ENCODE measurements at regions not wholly inside any gene's neighbourhood (a gene's known extent, or its start where the extent isn't known, plus 50 kb on each side); places are given as distances from the start of the nearest gene placed in this dataset.

GRCh38 chr13:97121894-97122293 lies 100.2 kb upstream of the MBNL2 start (continued):
- no peak for TF ChIP-seq ZBTB33 (IDR thresholded peaks at IDR 0.05; ENCODE audit: extremely low read depth, insufficient replicate concordance, low read length)
- TF ChIP-seq RAD21 (IDR thresholded peaks at IDR 0.05; ENCODE audit: low read depth) = no peak

GRCh38 chr13:97122381-97122996 lies 99.6 kb upstream of the MBNL2 start:
- RAD21 ChIA-PET (ENCODE audit: low non-redundant PET in 1 of 2, low total read pairs in 2 of 2, uncharacterized antibody in 2 of 2, unreplicated experiment in 2 of 2) = interaction anchor here (0.6 to 1.2 kb wide), 2 partner anchors 12 to 168 kb away, joined by 3 read pairs; no protein-coding TSS in a partner anchor
- peak; percentile 74 for ATAC-seq

More at GRCh38 chr13:97122381-97122996, 99.6 kb upstream of the MBNL2 start:
- TF ChIP-seq ZBTB33 (IDR thresholded peaks at IDR 0.05; ENCODE audit: extremely low read depth, insufficient replicate concordance, low read length) = no peak
- TF ChIP-seq JUND (IDR thresholded peaks at IDR 0.05) = peak; percentile 79
- TF ChIP-seq ZNF274 (IDR thresholded peaks at IDR 0.05; ENCODE audit: low read depth, low read length) = no peak
- no peak for TF ChIP-seq RAD21 (IDR thresholded peaks at IDR 0.05; ENCODE audit: low read depth)
- no peak for TF ChIP-seq CTCF (IDR thresholded peaks at IDR 0.05 in 2 of 3, conservative IDR thresholded peaks at IDR 0.05 in 1 of 3; ENCODE audit: borderline replicate concordance in 1 of 3, insufficient read depth in 1 of 3, low read depth in 2 of 3, low read length in 2 of 3)
- no peak for TF ChIP-seq POLR2A (IDR thresholded peaks at IDR 0.05; ENCODE audit: borderline replicate concordance, extremely low read depth, insufficient read depth, insufficient read length)
- TF ChIP-seq ELF1 (IDR thresholded peaks at IDR 0.05; ENCODE audit: borderline replicate concordance, low read depth) = no peak
- peak; percentile 58; the same call in 1 of the 2 replicates for TF ChIP-seq CBX3 (IDR thresholded peaks at IDR 0.05; ENCODE audit: low read depth)
- peak; percentile 48; the same call in 1 of the 2 replicates for TF ChIP-seq MAX (IDR thresholded peaks at IDR 0.05)
- peak; percentile 58 for TF ChIP-seq CEBPB (IDR thresholded peaks at IDR 0.05; ENCODE audit: low read depth)
- no peak for TF ChIP-seq EZH2 (IDR thresholded peaks at IDR 0.05)
- no peak for TF ChIP-seq YY1 (IDR thresholded peaks at IDR 0.05; ENCODE audit: extremely low read depth, insufficient replicate concordance, low read depth, low read length)
- TF ChIP-seq SP1 (IDR thresholded peaks at IDR 0.05; ENCODE audit: low read depth) = peak; percentile 73
- peak; percentile 76 for TF ChIP-seq FOSL1 (IDR thresholded peaks at IDR 0.05; ENCODE audit: low read depth)
- peak; percentile 56; the same call in 1 of the 2 replicates for TF ChIP-seq SIN3A (IDR thresholded peaks at IDR 0.05; ENCODE audit: low read depth)
- no peak for TF ChIP-seq ATF3 (IDR thresholded peaks at IDR 0.05)
- TF ChIP-seq TCF7L2 (IDR thresholded peaks at IDR 0.05; ENCODE audit: borderline replicate concordance, extremely low read depth, insufficient read depth, insufficient read length) = no peak
- TF ChIP-seq POLR2AphosphoS5 (IDR thresholded peaks at IDR 0.05; ENCODE audit: low read depth, low read length) = peak; percentile 37; the same call in 1 of the 2 replicates
- POLR2A ChIA-PET = interaction anchor here (3.4 kb wide), 1 partner anchor 19 kb away, joined by 16 read pairs; no protein-coding TSS in a partner anchor
- H3K27me3 ChIP-seq (ENCODE audit: insufficient read depth, low read length) = no peaks in the 10 kb centered on the region
- H3K9ac ChIP-seq (ENCODE audit: low read length) = peak overlapping the region; percentile 30; the same call in 1 of the 2 replicates
- H3K36me3 ChIP-seq (ENCODE audit: control insufficient read depth in 1 of 2, insufficient read depth in 2 of 2, low read length in 2 of 2) = no peaks in the 10 kb centered on the region
- H2AFZ ChIP-seq (ENCODE audit: low read depth, low read length, poor library complexity, severe bottlenecking) = peak overlapping the region; percentile 76
- BruUV-seq (replicated peaks) = no TSS peak
- H3K4me2 ChIP-seq (ENCODE audit: low read length) = peak overlapping the region; percentile 67
- H4K20me1 ChIP-seq (ENCODE audit: insufficient read depth) = no peaks in the 10 kb centered on the region
- peak overlapping the region; percentile 44; the same call in 1 of the 2 replicates for H3K27ac ChIP-seq (ENCODE audit: low read depth, low read length)
- H3K9me3 ChIP-seq (ENCODE audit: control insufficient read depth in 1 of 2, insufficient read depth in 1 of 2, low read depth in 1 of 2, low read length in 2 of 2) = no peaks in the 10 kb centered on the region
- H3K9me2 ChIP-seq (ENCODE audit: insufficient read depth) = no peaks in the 10 kb centered on the region
- no peaks in the 10 kb centered on the region for H3K79me2 ChIP-seq (ENCODE audit: insufficient read depth, low read length)
- intact Hi-C loops (cut with micrococcal nuclease) = no loop called here
- DNase-seq (ENCODE audit: low read depth, low spot score) = peak; percentile 85
- peaks cover 51 to 67% of the 10 kb centered on the region in 2 experiments for H3K4me1 ChIP-seq (ENCODE audit: control insufficient read depth in 1 of 2, insufficient read depth in 2 of 2, low read length in 2 of 2)
- H3K4me3 ChIP-seq (replicated peaks in 1 of 2; ENCODE audit: low read depth in 1 of 2, low read length in 2 of 2) = peak overlapping the region in 1 of 2 experiments; percentile 6; a peak in 1 of 4 replicates
- CTCF ChIA-PET = no interaction called here
